Stimulated activated CD8-positive, alpha-beta memory T cell treated with anti-CD3 and anti-CD28 coated beads, Interleukin-2, amount 100 ng/mL, for 48 hours (primary cell): ENCODE measurements at regions not wholly inside any gene's neighbourhood (a gene's known extent, or its start where the extent isn't known, plus 50 kb on each side); places are given as distances from the start of the nearest gene placed in this dataset.
"Not testable (repeated sequence)": the region's sequence is repeated elsewhere in the genome, so short reads cannot be mapped to it uniquely, and the experiment has no call there.

Source experiments
- DNase-seq, 2 donors: peaks; one replicate each; pipeline ENCODE4 v3.0.0-alpha.2; 2020; ENCODE audit warnings: low read depth in 2 of 2

- DNase-seq, result no peak
These were observed 165.7 kb upstream of the TSC22D2 start for GRCh38 chr3:150242220-150242936.

GRCh38 chr3:150240891-150241290 lies 167.2 kb upstream of the TSC22D2 start:
- DNase-seq, result no peak

GRCh38 chr3:150239766-150240165 lies 168.3 kb upstream of the TSC22D2 start:
- no peak for DNase-seq

- no peak for DNase-seq
These were observed 169.0 kb upstream of the TSC22D2 start for GRCh38 chr3:150238995-150239619.

GRCh38 chr3:150238048-150238802 lies 169.9 kb upstream of the TSC22D2 start:
- DNase-seq, result no peak

- no peak for DNase-seq
These were observed 170.6 kb upstream of the TSC22D2 start for GRCh38 chr3:150237490-150237889.

- DNase-seq, result no peak
These were observed 171.6 kb upstream of the TSC22D2 start for GRCh38 chr3:150236316-150237082.

GRCh38 chr3:150235799-150236198 lies 172.3 kb upstream of the TSC22D2 start:
- DNase-seq, result no peak

GRCh38 chr3:150232992-150233451 lies 175.1 kb upstream of the TSC22D2 start:
- no peak for DNase-seq

- no peak for DNase-seq
These were observed 178.1 kb upstream of the TSC22D2 start for GRCh38 chr3:150230037-150230436.

- DNase-seq, result not testable (repeated sequence)
These were observed 179.5 kb upstream of the TSC22D2 start for GRCh38 chr3:150228626-150229025.

- DNase-seq, result peak; percentile 35 to 48
These were observed 180.3 kb upstream of the TSC22D2 start for GRCh38 chr3:150227839-150228238.

- no peak for DNase-seq
These were observed 182.1 kb upstream of the TSC22D2 start for GRCh38 chr3:150225986-150226385.

- no peak for DNase-seq
These were observed 184.5 kb upstream of the TSC22D2 start for GRCh38 chr3:150223558-150223957.

- no peak for DNase-seq
These were observed 185.2 kb upstream of the TSC22D2 start for GRCh38 chr3:150222691-150223489.

GRCh38 chr3:150221904-150222523 lies 186.1 kb upstream of the TSC22D2 start:
- DNase-seq, result no peak

GRCh38 chr3:150220799-150221198 lies 187.3 kb upstream of the TSC22D2 start:
- DNase-seq, result no peak

GRCh38 chr3:150220041-150220440 lies 188.1 kb upstream of the TSC22D2 start:
- no peak for DNase-seq

- no peak for DNase-seq
These were observed 189.3 kb upstream of the TSC22D2 start for GRCh38 chr3:150218841-150219240.

GRCh38 chr3:150218236-150218635 lies 189.9 kb upstream of the TSC22D2 start:
- DNase-seq, result no peak

GRCh38 chr3:150217691-150218090 lies 190.4 kb upstream of the TSC22D2 start:
- no peak for DNase-seq
